K562 (cell line): ENCODE measurements at regions not wholly inside any gene's neighbourhood (a gene's known extent, or its start where the extent isn't known, plus 50 kb on each side); places are given as distances from the start of the nearest gene placed in this dataset.

Experiments
- ATAC-seq: fragments of 200-7000 bp; cut with Tn5 transposase; 3 replicates; pipeline ENCODE4 v1.9.1; 2020; ENCODE audit warnings: moderate library complexity
- BruUV-seq: library from RNA; stranded (reverse); fragments of 400-500 nt; replicated peaks from 2 replicates; lab custom pipeline; 2021; lab: Mats Ljungman, UMichigan
- CTCF ChIA-PET: fragments of 300-600 bp; formaldehyde crosslinking; extraction: SDS; loops from one replicate; lab custom pipeline; 2021; ENCODE audit warnings: low intra/inter-chr PET ratio; lab: Yijun Ruan, JAX
- POLR2A ChIA-PET: fragments of 300-600, 350-650 bp; sonication (Branson Sonifier 250); formaldehyde crosslinking; extraction: SDS; loops from one replicate; lab custom pipeline; 2021; ENCODE audit warnings: antibody characterized with exemption, inconsistent platforms; lab: Yijun Ruan, JAX
- DNase-seq, 4 experiments: peaks; one replicate each; pipeline versions ENCODE4 v3.0.0 to v3.0.0-alpha.2; 2011 to 2018; ENCODE audit warnings: low spot score in 3 of 4, mixed read lengths in 3 of 4; ENCODE audit errors: extremely low read depth in 1 of 4
- FAIRE-seq: peaks from 2 replicates; lab custom pipeline; 2011; peaks lifted over from hg19 to GRCh38; lab: Jason Lieb, UNC
- H2AFZ ChIP-seq: 2 replicates; pipeline ENCODE4 v1.6.0; 2011; ENCODE audit warnings: low read depth, low read length, control low read depth, inconsistent platforms
- H3K27ac ChIP-seq: fragments of 200-600 bp; 3 replicates; pipeline ENCODE4 v1.8.0; 2011; ENCODE audit warnings: low read depth, mild to moderate bottlenecking, control low read depth, inconsistent platforms, low read length, moderate library complexity, mixed read lengths; ENCODE audit errors: extremely low read depth
- H3K27me3 ChIP-seq, 2 experiments: fragments of 300-600 bp in 1 of 2; 2 replicates in 1 of 2; 3 replicates in 1 of 2; pipeline versions ENCODE4 v1.6.0 to v1.8.0; 2011; ENCODE audit warnings: inconsistent platforms in 2 of 2, low read length in 2 of 2, mild to moderate bottlenecking in 1 of 2, mixed read lengths in 1 of 2, moderate library complexity in 1 of 2; ENCODE audit not compliant: control insufficient read depth in 2 of 2, insufficient read depth in 2 of 2
- H3K36me3 ChIP-seq: fragments of 300-600 bp; 3 replicates; pipeline ENCODE4 v1.8.0; 2011; ENCODE audit warnings: mild to moderate bottlenecking, low read length, inconsistent platforms; ENCODE audit not compliant: control insufficient read depth, insufficient read depth
- H3K4me1 ChIP-seq, 2 experiments: fragments of 200-600 bp in 1 of 2; replicated peaks in 1 of 2; 2 replicates in 1 of 2; 3 replicates in 1 of 2; pipeline versions ENCODE4 v1.5.1 to v1.8.0; 2011; ENCODE audit warnings: inconsistent platforms in 2 of 2, low read length in 2 of 2, mild to moderate bottlenecking in 1 of 2, mixed read lengths in 1 of 2, moderate library complexity in 1 of 2; ENCODE audit not compliant: control insufficient read depth in 2 of 2, insufficient read depth in 2 of 2
- H3K4me2 ChIP-seq: 2 replicates; pipeline ENCODE4 v1.6.1; 2011; ENCODE audit warnings: low read length, control low read depth, inconsistent platforms, mixed read lengths; ENCODE audit not compliant: insufficient read depth
- H3K4me3 ChIP-seq: fragments of 200-600 bp; sonication (generic), shearing (Covaris generic); 2 replicates; pipeline ENCODE4 v1.5.1; 2016; ENCODE audit warnings: control low read depth, inconsistent platforms
- H3K79me2 ChIP-seq: fragments of 200-600 bp; 3 replicates; pipeline ENCODE4 v1.8.0; 2011; ENCODE audit warnings: low read length, inconsistent platforms; ENCODE audit not compliant: control insufficient read depth, insufficient read depth
- H3K9ac ChIP-seq, 2 experiments: 2 replicates each; pipeline versions ENCODE4 v1.6.0 to v1.6.1; 2011; ENCODE audit warnings: low read depth in 2 of 2, low read length in 2 of 2, control low read depth in 1 of 2, inconsistent platforms in 1 of 2, mild to moderate bottlenecking in 1 of 2, mixed read lengths in 1 of 2; ENCODE audit not compliant: insufficient read depth in 1 of 2
- H3K9me1 ChIP-seq: one replicate; pipeline ENCODE4 v1.6.0; 2011; ENCODE audit warnings: inconsistent platforms, mild to moderate bottlenecking, low read length, moderate library complexity; ENCODE audit not compliant: control insufficient read depth, insufficient read depth
- H3K9me3 ChIP-seq: replicated peaks from 2 replicates; pipeline ENCODE4 v1.5.1; 2011; ENCODE audit warnings: low read depth, low read length, inconsistent platforms; ENCODE audit not compliant: control insufficient read depth, insufficient read depth
- H4K20me1 ChIP-seq: replicated peaks from 2 replicates; pipeline ENCODE4 v1.6.1; 2011; ENCODE audit warnings: low read length, inconsistent platforms, mixed read lengths; ENCODE audit not compliant: control insufficient read depth, insufficient read depth
- ATF1 ChIP-seq, 2 experiments: fragments of 450-650 bp in 1 of 2; IDR thresholded peaks; 2 replicates each; pipeline ENCODE4 v1.6.1; 2016; ENCODE audit warnings: missing compliant biosample characterization in 1 of 2, missing genetic modification characterization in 1 of 2
- CTBP1 ChIP-seq: fragments of 450-650 bp; IDR thresholded peaks from 2 replicates; pipeline ENCODE4 v1.6.1; 2016; ENCODE audit warnings: borderline replicate concordance
- HDAC6 ChIP-seq: IDR thresholded peaks from 2 replicates; pipeline ENCODE4 v1.6.1; 2012; ENCODE audit warnings: low read depth, mild to moderate bottlenecking, control low read depth, inconsistent platforms, low read length, moderate library complexity
- ILF3 ChIP-seq: fragments of 450-650 bp; IDR thresholded peaks from 2 replicates; pipeline ENCODE4 v1.6.1; 2018; ENCODE audit warnings: antibody characterized with exemption, mild to moderate bottlenecking, moderate library complexity, borderline replicate concordance
- MIER1 ChIP-seq: fragments of 450-650 bp; IDR thresholded peaks from 2 replicates; pipeline ENCODE4 v1.6.1; 2016; ENCODE audit warnings: antibody characterized with exemption, mild to moderate bottlenecking, low read depth
- PHB ChIP-seq: fragments of 250-450 bp; sonication (Bioruptor Pico); IDR thresholded peaks from 2 replicates; pipeline ENCODE4 v1.5.0; 2021
- RUNX1 ChIP-seq: sonication (generic); IDR thresholded peaks from 2 replicates; pipeline ENCODE4 v1.6.1; 2016; ENCODE audit warnings: antibody characterized with exemption, low read depth
- ZBED1 ChIP-seq: IDR thresholded peaks from 2 replicates; pipeline ENCODE4 v1.6.1; 2014
- ZC3H4 ChIP-seq: sonication (generic); formaldehyde crosslinking; IDR thresholded peaks from 2 replicates; pipeline ENCODE4 v1.9.0; 2021; ENCODE audit warnings: missing genetic modification reagents, borderline replicate concordance
- ZFPM2 ChIP-seq: fragments of 250-450 bp; sonication (Bioruptor Pico); IDR thresholded peaks from 2 replicates; pipeline ENCODE4 v1.5.1; 2022; ENCODE audit warnings: mild to moderate bottlenecking
- ZNF24 ChIP-seq: fragments of 450-650 bp; IDR thresholded peaks from 2 replicates; pipeline ENCODE4 v1.6.1; 2016
- ZNF76 ChIP-seq: fragments of 250-450 bp; sonication (Bioruptor Pico); IDR thresholded peaks from 2 replicates; pipeline ENCODE4 v1.4.0; 2020; ENCODE audit warnings: mild to moderate bottlenecking, moderate library complexity, borderline replicate concordance
- ZSCAN29 ChIP-seq: fragments of 450-650 bp; IDR thresholded peaks from 2 replicates; pipeline ENCODE4 v1.6.1; 2017
- WGBS: fragments of 100-300 bp; shearing (Covaris generic); methylation state at CpG from one replicate; pipeline ENCODE4 v1.1.6; 2016; ENCODE audit warnings: low coverage, mixed read lengths; ENCODE audit not compliant: insufficient coverage; ENCODE audit errors: missing lambda C conversion rate; 5-methylcytosine and 5-hydroxymethylcytosine counted together
- in situ Hi-C: fragments of 300-500 bp; cut with MboI; formaldehyde crosslinking; loops from 4 replicates; pipeline ENCODE4 v1.15.0; 2018; ENCODE audit warnings: inconsistent platforms, mixed read lengths
- intact Hi-C: fragments of 100-400 bp; cut with micrococcal nuclease; formaldehyde crosslinking; loops from 2 replicates; pipeline ENCODE4 v1.14.2; 2022
- TF ChIP-seq, protein P1 (sequence below): fragments of 450-650 bp; IDR thresholded peaks from 2 replicates; pipeline ENCODE4 v1.6.1; 2018; ENCODE audit not compliant: partially characterized antibody
- TF ChIP-seq, protein P2 (sequence below): fragments of 250-450 bp; sonication (Bioruptor Pico); IDR thresholded peaks from 2 replicates; pipeline ENCODE4 v1.5.1; 2021; ENCODE audit warnings: mild to moderate bottlenecking

DNA sequence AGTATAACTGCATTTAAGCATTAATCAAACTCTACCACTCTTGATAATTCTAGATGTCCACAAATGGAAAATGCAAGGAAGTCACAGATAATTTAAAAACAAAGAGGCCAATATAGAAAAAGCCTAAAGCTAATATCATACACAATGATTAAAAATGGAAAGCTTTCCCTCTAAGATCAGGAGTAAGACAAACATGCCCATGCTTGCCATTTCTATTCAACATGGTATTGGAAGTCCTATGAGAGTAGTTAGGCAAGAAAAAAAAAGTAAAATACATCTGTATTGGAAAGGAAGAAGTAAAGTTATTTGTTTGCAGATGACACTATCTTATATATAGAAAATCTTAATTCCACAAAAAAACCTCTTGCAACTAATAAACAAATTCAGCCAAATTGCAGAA lies 164.6 kb upstream of the FERMT1 start:
- DNase-seq: no peak
- POLR2A ChIA-PET: no interaction called here
- H3K4me2 ChIP-seq: no peak overlapping the region
- ATAC-seq: no peak
- H3K9me3 ChIP-seq: no peaks in the 10 kb centered on the region
- CTCF ChIA-PET: no interaction called here
- no peaks in the 10 kb centered on the region for H3K9me1 ChIP-seq
- TF ChIP-seq ZSCAN29 (no peak), ZNF24 (no peak), CTBP1 (no peak), ZFPM2 (CRISPR knock-in tag) (no peak), ZNF76 (CRISPR knock-in tag) (no peak)
- H4K20me1 ChIP-seq: no peaks in the 10 kb centered on the region
- intact Hi-C loops (no loop called here), in situ Hi-C loops (no loop called here)
- H3K27ac ChIP-seq: no peak overlapping the region
- no peak overlapping the region for H2AFZ ChIP-seq
- H3K4me3 ChIP-seq: no peak overlapping the region
- H3K79me2 ChIP-seq: no peaks in the 10 kb centered on the region
- no TSS peak for BruUV-seq
- H3K36me3 ChIP-seq: no peaks in the 10 kb centered on the region
- no peaks in the 10 kb centered on the region for H3K4me1 ChIP-seq
- no peak overlapping the region for H3K9ac ChIP-seq
- no peak for FAIRE-seq
- no peaks in the 10 kb centered on the region for H3K27me3 ChIP-seq

DNA sequence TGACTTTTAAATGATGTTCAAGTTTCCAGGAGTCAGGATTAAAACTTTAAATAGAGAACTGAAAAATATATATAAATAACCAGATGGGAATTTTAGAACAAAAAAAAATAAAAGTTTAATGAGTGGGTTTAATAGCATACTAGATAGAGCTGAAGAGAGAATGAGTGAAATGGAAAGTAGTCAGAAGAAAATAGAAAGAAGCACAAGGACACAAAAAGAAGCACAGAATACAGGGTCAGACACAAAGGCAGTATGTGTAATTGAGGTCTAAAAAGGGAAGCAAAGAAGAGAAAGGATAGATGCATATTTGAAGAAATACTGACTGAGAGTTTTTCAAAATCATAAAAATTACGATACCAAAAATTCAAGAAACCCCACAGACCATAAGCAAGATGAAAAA lies 159.8 kb upstream of the FERMT1 start:
- no peak for DNase-seq
- Histone ChIP-seq H3K79me2 (no peaks in the 10 kb centered on the region), H3K36me3 (no peaks in the 10 kb centered on the region), H3K9me1 (no peaks in the 10 kb centered on the region), H3K4me3 (no peak overlapping the region), H3K4me2 (no peak overlapping the region), H3K27me3 (no peaks in the 10 kb centered on the region), H3K4me1 (no peaks in the 10 kb centered on the region), H3K9me3 (no peaks in the 10 kb centered on the region), H3K9ac (no peak overlapping the region), H2AFZ (no peak overlapping the region), H3K27ac (no peak overlapping the region), H4K20me1 (no peaks in the 10 kb centered on the region)
- in situ Hi-C loops (no loop called here), intact Hi-C loops (no loop called here)
- no peak for FAIRE-seq
- ChIA-PET POLR2A (interaction anchor here (0.6 kb wide), 1 partner anchor 61 kb away, joined by 4 read pairs; no protein-coding TSS in a partner anchor), CTCF (no interaction called here)
- no peak for ATAC-seq
- BruUV-seq: no TSS peak
- WGBS: 0% methylated on average over 1 of the region's 1 CpG
- TF ChIP-seq RUNX1: no peak
- TF ChIP-seq, protein P1, sequence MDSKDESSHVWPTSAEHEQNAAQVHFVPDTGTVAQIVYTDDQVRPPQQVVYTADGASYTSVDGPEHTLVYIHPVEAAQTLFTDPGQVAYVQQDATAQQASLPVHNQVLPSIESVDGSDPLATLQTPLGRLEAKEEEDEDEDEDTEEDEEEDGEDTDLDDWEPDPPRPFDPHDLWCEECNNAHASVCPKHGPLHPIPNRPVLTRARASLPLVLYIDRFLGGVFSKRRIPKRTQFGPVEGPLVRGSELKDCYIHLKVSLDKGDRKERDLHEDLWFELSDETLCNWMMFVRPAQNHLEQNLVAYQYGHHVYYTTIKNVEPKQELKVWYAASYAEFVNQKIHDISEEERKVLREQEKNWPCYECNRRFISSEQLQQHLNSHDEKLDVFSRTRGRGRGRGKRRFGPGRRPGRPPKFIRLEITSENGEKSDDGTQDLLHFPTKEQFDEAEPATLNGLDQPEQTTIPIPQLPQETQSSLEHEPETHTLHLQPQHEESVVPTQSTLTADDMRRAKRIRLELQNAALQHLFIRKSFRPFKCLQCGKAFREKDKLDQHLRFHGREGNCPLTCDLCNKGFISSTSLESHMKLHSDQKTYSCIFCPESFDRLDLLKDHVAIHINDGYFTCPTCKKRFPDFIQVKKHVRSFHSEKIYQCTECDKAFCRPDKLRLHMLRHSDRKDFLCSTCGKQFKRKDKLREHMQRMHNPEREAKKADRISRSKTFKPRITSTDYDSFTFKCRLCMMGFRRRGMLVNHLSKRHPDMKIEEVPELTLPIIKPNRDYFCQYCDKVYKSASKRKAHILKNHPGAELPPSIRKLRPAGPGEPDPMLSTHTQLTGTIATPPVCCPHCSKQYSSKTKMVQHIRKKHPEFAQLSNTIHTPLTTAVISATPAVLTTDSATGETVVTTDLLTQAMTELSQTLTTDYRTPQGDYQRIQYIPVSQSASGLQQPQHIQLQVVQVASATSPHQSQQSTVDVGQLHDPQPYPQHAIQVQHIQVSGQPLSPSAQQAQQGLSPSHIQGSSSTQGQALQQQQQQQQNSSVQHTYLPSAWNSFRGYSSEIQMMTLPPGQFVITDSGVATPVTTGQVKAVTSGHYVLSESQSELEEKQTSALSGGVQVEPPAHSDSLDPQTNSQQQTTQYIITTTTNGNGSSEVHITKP: no peak
- TF ChIP-seq, protein P2, sequence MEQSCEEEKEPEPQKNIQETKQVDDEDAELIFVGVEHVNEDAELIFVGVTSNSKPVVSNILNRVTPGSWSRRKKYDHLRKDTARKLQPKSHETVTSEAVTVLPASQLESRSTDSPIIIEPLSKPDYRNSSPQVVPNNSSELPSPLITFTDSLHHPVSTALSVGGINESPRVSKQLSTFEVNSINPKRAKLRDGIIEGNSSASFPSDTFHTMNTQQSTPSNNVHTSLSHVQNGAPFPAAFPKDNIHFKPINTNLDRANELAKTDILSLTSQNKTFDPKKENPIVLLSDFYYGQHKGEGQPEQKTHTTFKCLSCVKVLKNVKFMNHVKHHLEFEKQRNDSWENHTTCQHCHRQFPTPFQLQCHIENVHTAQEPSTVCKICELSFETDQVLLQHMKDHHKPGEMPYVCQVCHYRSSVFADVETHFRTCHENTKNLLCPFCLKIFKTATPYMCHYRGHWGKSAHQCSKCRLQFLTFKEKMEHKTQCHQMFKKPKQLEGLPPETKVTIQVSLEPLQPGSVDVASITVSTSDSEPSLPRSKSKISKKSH: no peak
- no peak for TF ChIP-seq ZC3H4 (CRISPR knock-in tag)
- no peak for TF ChIP-seq HDAC6
- TF ChIP-seq ILF3: no peak
- no peak for TF ChIP-seq ZBED1
- no peak for TF ChIP-seq PHB (CRISPR knock-in tag)
- TF ChIP-seq MIER1: no peak
- TF ChIP-seq ATF1 (CRISPR knock-in tag; IDR thresholded peaks at IDR 0.05): no peak
- no peak for TF ChIP-seq ATF1 (tag; IDR thresholded peaks at IDR 0.05)
